HG02642 (cell line): ENCODE measurements at regions not wholly inside any gene's neighbourhood (a gene's known extent, or its start where the extent isn't known, plus 50 kb on each side); places are given as distances from the start of the nearest gene placed in this dataset.
"Not testable (repeated sequence)": the region's sequence is repeated elsewhere in the genome, so short reads cannot be mapped to it uniquely, and the experiment has no call there.

ENCODE experiments used
- ATAC-seq: cut with Tn5 transposase; IDR thresholded peaks from one replicate; pipeline ENCODE4 v1.9.1; 2021; ENCODE audit warnings: mild to moderate bottlenecking; ENCODE audit not compliant: unreplicated experiment, poor library complexity

DNA sequence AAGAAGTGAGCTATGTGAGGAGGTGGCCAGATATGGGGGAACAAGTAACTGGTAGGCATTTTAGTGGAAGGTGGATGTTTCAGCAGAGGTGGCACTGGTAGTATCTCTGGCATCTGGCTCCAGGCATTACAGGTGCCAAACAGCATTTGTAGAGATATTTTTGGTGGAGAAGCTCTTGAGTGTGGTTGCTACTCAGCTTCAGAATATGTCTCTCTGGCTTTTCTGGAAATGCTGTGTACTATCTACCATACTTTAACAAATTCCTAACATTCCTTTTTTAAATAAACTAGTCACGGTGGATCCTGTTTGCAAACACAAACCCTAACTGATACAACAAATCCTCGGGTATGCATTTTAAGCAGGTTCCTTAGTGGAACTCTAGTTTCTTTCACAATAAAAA, 128.0 kb downstream of the BARX2 start:
- ATAC-seq = no peak

- no peak for ATAC-seq
Measured at GRCh38 chr11:129505266-129505665, 129.6 kb downstream of the BARX2 start.

DNA sequence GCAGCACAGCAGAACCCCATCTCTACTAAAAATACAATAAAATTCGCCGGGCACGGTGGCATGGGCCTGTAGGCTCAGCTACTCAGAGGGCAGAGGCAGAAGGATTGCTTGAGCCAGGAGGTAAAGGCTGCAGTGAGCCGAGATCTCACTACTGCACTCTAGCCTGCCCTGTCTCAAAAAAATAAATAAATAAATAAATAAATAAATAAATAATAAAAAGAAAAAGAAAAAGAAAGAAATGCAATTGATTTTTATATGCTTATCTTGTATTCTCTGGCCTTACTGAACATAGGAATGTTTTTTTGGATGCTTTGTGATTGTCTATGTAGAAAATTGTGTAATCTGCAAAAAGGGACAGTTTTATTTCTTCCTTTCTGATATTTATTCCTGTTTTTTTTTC, 132.5 kb downstream of the BARX2 start:
- ATAC-seq = no peak

DNA sequence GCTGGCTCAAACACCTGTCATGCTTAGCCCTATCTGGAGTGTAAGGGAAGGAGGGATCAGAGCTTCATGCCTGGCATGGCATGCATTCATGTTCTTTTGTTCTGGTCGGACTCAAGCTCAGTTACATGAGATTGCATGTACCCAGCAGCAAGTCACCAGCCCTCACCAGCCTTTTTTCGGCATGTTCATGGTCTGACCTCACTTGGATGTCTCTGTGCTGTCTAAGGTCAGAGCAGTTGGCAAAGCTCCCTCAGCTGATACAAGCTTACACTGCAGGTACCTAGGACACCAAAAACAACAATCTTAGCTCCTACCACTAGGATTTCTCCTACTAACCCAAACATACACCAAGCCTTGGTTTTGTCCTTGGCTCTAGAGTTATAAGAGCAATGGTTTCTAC, 152.6 kb downstream of the BARX2 start:
- no peak for ATAC-seq

DNA sequence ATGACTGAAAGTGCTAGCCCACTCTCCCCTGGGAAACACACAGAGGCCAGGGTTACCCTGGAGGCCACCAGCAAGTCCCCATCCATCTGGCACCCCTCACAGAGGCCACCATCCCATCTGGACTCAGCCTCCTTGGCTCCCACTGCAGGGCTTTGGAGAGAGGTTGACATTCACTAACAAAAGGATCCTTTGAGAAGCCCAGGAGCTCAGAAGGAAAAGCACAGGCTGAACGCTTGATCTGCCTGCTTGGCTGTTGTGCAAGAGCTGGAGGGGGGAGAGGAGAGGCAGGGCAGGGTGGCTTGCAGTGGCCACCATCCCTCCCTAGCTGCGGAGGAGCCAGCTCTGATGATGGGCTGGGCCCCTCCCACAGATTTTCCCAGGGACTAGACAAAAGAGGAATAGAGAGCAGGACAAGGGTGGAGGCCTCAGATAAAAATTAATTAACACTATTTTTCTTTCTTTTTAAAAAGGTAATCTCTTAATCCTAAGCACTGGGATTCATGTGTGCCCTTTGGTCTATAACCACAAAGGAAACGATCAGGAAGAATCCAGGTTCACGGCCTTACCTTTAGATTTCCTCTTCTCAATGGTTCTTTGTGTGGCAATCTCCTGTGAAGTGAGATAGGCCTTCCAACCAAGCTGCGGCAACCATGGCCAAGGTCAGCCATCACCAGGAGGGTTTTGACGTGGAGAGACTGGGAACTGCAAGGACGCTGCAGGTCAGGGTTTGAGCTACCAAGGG, 154.7 kb downstream of the BARX2 start:
- no peak for ATAC-seq

- no peak for ATAC-seq
Measured at GRCh38 chr11:129533395-129533794, 157.7 kb downstream of the BARX2 start.

DNA sequence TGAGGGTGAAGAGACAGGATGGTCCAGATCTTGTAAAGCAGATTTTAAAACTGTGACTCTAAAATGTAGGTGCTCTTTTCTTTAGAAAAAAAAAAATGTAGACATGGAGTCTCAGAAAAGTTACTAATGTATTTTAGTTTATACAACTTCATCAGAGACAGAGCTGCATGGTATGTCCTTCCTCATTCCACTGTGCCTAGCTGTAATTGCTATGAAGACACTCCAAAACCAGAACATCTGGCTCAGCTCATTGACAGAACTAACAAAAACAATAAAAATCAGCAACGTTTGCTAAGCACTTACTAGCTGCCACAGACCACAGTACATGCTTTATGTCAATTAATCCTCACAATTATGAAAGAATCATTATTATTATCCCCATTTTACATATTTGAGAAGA, 160.7 kb downstream of the BARX2 start:
- no peak for ATAC-seq

GRCh38 chr11:129538323-129538722, 162.7 kb downstream of the BARX2 start:
- no peak for ATAC-seq

GRCh38 chr11:129543515-129544290, 168.1 kb downstream of the BARX2 start:
- no peak for ATAC-seq

DNA sequence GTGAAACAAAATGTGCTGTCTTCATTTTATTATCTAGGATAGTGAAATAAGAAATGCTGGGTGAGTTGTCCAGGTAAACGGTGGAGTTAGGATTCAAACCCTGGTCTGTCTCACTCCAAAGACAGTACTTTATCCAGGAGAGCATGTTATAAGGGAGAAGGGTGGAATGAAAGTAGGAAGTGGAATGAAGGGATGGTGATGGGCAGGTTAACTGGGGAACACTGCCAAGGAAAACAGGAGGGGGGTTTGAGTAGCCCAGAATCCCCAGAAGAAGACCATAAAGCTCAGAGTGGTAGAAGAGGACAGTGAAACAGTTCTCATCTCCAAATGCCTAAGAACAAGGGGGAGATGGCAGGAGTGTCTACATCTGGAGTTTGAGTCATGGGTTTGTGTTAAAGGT, 169.0 kb downstream of the BARX2 start:
- ATAC-seq = no peak

GRCh38 chr11:129546266-129546665, 170.6 kb downstream of the BARX2 start:
- ATAC-seq = no peak

DNA sequence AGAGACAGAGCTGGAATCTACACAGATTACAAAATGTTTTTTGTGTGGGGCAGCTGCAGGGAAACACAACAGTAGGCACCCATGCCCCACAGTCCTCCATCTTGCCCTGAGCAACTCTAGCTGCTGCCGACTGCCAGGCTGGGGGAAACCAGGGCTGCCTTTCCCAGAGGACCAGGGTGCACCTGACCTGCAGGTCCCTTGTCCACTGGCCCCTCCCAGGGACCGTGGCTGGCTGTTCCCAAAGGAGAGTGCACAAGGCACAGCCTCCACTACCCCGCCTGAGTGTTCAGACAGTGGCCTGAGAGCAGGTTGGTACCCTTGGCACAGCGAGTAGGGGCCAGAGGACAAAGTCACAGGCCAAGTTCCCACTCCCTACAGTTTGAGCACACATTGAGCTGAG, 181.8 kb downstream of the BARX2 start:
- ATAC-seq = no peak

DNA sequence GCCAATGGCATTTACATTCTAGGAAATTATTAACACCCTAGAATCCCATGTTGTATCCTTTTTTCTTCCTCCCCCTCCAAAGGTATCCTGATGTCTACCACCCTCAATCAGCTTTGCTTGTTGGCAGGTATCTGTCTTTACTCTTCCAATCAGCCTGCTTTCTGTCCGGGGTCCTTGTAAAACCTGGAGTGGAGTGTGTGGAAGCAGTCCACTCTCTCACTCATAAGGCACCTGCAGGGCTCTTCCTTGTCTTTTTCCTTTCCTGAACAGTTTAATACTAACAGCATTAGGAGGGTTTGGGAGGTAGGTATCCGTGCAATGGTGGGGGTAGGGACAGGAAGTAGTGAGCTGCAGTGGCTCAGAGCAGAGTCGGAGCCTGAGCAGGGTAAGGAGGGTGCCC, 193.4 kb downstream of the BARX2 start:
- ATAC-seq = no peak

DNA sequence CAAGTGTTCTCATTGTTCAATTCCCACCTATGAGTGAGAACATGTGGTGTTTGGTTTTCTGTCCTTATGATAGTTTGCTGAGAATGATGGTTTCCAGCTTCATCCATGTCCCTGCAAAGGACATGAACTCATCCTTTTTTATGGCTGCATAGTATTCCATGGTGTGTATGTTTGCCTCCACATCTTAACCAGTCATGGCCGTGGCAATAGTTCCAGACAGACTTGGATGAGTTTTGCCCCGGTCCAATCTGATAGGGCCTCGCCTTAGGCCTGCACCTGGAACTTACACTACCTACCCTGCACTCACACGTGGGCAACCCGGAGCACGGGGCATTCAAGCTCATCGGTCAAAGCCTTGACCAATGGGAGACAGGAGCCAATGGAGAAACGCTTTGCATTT, 197.0 kb downstream of the BARX2 start:
- ATAC-seq = not testable (repeated sequence)

DNA sequence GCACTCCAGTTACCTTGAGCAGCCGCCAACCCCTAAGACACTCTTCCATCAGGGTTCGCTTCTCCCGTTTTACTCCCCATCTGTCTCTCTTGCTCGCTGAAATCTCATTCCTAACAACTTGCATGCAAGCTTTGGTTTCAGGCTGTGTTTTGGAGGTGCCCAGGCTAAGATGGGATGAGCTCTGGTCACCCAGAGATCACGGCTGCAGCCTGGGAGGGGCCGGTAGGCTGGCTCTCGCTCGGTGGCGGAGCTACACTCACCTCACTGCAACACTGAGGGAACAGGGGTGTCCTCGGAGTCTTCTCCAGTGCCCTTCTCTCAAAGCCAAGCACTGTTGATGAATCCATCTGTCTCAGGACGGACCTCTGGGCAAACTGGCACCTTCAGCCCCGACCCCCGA, 197.5 kb downstream of the BARX2 start:
- no peak for ATAC-seq

GRCh38 chr11:129574431-129574830, 198.8 kb downstream of the BARX2 start:
- ATAC-seq = no peak

DNA sequence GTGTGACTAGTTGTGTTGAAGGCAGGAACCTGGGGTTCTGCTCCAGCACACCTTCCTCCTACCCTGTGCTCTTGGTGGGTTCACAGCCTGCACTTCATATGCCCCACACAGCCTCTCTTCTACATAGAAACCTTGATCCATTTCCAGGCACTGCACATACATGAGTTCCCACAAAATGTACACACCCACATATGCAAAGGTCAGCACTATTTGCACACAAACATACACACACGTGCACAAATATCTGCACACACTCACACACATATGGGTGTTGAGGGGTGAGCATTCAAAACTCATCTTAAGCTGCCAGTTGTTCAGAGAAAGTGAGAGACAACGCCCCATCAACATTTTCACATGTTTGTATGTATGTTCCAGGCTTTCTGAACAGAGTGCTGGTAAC, 201.0 kb downstream of the BARX2 start:
- ATAC-seq = no peak

DNA sequence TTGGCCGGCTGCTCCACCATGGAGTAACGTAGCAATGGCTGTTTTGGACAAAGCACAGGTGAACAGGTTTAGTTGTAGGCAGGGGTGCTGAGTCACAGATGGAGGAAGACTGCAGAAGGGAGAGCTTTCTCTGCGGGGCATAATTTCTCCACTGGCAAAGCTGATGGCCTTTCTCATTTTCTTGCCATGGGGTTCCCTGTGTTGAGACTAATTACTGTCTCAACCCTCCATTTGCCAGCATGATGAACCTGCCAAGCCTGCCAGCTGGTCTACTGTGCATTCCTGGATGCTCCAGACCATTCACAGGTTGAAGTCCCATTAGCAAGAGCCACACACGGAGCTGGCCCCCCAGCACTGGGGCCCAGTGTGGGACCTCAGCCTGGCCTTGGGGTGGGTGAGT, 202.4 kb downstream of the BARX2 start:
- no peak for ATAC-seq

DNA sequence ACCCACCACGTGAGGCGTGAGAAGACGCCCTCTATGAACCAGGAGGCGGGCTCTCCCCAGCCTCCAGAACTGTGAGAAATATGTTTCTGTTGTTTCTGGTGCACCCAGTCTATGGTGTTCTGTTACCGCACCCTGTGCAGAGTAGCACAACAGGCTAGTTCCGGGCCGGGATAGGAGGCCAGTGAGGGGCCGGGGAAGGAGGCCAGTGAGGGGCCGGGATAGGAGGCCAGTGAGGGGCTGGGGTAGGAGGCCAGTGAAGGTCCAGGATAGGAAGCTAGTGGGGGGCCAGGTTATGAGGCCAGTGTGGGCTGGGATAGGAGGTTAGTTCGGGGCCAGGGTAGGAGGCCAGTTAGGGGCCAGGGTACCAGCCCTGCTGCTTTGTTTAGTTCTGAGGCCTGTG, 204.6 kb downstream of the BARX2 start:
- ATAC-seq = no peak

DNA sequence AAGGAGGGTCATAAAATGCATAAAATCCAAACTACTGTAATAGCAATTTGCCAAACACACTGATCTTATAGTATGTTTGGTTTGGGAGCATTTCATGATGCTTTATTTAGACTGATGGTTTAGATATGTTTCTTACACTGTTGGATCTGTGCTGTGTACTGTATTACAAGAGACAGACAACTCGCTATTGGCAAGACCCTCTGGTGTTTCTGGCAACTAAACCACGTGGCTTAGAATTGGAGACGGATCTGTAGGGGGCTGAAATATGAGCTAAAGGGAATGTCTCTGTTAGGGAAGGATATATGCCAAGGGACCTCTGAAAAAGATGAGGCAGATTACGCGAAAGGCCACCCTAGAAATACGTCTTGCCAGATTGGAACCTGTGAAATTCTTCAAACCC, 208.7 kb downstream of the BARX2 start:
- ATAC-seq = no peak

DNA sequence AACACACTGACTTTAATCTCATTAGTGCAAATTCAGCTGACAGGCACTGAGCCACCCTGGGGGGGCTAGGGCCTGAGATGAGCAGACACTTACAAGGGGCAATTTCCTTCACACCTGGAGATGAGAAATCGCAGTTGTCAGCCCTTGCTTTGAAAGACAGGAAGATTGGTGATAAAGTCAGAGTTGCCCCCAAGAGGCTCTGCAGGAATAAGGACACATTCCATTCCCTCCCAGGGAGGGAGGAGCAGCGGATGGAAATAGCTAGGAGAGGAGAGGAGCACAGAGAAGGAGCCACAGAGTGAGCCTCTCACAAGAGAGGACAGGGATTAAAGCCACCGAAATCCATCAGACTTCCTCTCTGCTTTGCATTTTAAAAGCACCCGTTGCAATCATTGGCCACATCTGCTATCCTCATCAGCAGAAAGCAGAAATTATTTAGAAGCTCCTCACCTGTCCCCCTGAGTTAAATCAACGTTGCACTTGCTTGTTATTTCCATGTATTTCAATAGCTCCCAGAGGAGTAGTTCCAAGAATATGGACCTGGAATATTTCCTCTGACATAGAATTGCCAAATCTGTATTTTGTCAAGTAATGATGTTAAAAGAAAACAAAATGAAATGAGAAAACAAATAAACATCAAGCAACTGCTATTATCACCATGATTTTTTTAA, 213.7 kb downstream of the BARX2 start:
- no peak for ATAC-seq
